Stimulated activated CD4-positive, alpha-beta T cell treated with anti-CD3 and anti-CD28 coated beads, Interleukin-15, amount 100 ng/mL, for 1 hour (primary cell): ENCODE measurements at regions not wholly inside any gene's neighbourhood (a gene's known extent, or its start where the extent isn't known, plus 50 kb on each side); places are given as distances from the start of the nearest gene placed in this dataset.
"Not testable (repeated sequence)": the region's sequence is repeated elsewhere in the genome, so short reads cannot be mapped to it uniquely, and the experiment has no call there.

Experiments used
- DNase-seq, 2 donors: peaks; one replicate each; pipeline ENCODE4 v3.0.0-alpha.2; 2020; ENCODE audit warnings: low read depth in 1 of 2, low spot score in 1 of 2

GRCh38 chr9:79477241-79477840 is 94.4 kb upstream of the TLE4 start:
- no peak for DNase-seq

GRCh38 chr9:79477955-79478771 is 93.6 kb upstream of the TLE4 start:
- DNase-seq = no peak

- no peak for DNase-seq
These were observed 91.1 kb upstream of the TLE4 start for GRCh38 chr9:79480639-79481038.

GRCh38 chr9:79481846-79482477 is 89.8 kb upstream of the TLE4 start:
- no peak for DNase-seq

- DNase-seq = no peak
These were observed 86.5 kb upstream of the TLE4 start for GRCh38 chr9:79485258-79485657.

- DNase-seq = no peak
These were observed 82.3 kb upstream of the TLE4 start for GRCh38 chr9:79489261-79490000.

GRCh38 chr9:79490657-79491248 is 81.0 kb upstream of the TLE4 start:
- no peak for DNase-seq

GRCh38 chr9:79492092-79493009 is 79.4 kb upstream of the TLE4 start:
- no peak for DNase-seq

- not testable (repeated sequence) for DNase-seq
These were observed 71.4 kb upstream of the TLE4 start for GRCh38 chr9:79500196-79500864.

- no peak for DNase-seq
These were observed 70.2 kb upstream of the TLE4 start for GRCh38 chr9:79501546-79501945.

GRCh38 chr9:79507801-79508200 is 64.0 kb upstream of the TLE4 start:
- DNase-seq = no peak

GRCh38 chr9:79512251-79512650 is 59.5 kb upstream of the TLE4 start:
- no peak for DNase-seq
